ENCODE measurements at regions not wholly inside any gene's neighbourhood (a gene's known extent, or its start where the extent isn't known, plus 50 kb on each side); places are given as distances from the start of the nearest gene placed in this dataset.
"Not testable (repeated sequence)": the region's sequence is repeated elsewhere in the genome, so short reads cannot be mapped to it uniquely, and the experiment has no call there.

DNA sequence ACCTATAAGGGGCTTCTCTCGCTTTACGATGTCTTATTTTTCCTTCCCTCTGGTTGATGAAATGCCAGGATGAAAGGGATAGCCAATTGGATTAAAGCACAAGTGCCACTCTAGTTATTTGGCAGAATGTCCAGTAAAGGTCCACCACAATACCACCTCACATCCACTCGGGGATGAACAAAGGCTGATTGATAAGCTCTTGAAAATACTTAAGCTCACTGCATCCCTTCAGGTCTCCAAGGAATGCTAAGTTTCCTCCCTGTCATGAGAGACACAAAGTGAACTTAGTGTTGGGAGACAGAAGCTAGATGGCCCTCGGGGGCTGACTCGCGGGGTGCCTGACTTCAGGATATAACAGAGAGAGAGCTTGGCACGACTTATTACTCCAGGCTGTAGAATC, 185.9 kb upstream of the ZNF644 start:
- not testable (repeated sequence) for DNase-seq (ENCODE audit: low read depth, low spot score)

DNA sequence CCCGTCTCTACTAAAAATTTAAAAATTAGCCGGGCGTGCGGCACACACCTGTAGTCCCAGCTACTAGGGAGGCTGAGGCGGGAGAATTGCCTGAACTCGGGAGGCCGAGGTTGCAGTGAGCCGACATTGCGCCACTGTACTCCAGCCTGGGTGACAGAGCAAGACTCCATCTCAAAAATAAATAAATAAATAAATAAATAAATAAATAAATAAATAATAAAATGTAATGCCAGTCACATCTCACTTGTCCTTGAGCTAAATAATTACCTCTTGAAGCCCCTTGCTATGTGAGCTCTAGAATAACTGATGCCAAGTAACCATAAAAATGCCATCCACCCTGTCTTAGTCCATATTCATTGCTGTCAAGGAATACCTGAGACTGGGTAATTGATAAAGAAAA, 182.3 kb upstream of the ZNF644 start:
- not testable (repeated sequence) for DNase-seq (ENCODE audit: low read depth, low spot score)

DNA sequence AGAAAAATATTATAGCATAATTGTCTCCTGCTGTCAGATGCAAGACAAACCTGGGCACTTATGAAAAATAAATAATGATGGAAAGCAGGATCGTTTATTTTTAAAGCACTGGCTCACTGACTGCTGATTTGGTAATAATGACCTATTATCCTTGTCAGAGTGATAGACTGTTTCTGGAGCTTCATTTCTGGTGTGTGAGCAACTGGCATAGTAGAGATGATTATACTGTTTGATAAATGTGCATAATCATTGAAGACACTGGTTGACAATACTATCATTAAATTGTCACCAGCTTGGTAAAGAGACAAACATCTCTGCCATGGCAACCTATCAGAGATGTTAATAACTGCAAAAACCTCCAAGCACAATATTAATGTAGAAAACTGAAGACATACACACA, 179.9 kb upstream of the ZNF644 start:
- no peak for DNase-seq (ENCODE audit: low read depth, low spot score)

DNA sequence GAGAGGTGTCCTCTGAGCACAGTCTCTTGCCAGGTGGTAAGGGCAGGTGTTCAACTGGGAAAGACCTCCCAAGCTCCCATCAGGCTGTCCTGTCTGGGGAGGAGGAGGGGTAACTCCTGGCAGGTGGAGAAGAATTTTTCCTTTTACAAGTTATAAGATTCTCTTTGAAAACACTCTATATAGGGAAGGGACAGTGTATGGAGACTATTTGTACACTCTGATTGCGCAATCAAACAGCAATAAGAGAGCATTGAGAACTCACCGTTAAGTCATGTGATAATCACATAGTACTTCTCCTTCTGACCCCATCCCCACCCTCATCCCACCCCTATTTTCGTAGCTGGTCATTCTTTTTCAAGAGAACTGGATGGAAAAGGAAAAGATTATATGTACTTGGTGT, 179.3 kb upstream of the ZNF644 start:
- DNase-seq (ENCODE audit: low read depth, low spot score): no peak

DNA sequence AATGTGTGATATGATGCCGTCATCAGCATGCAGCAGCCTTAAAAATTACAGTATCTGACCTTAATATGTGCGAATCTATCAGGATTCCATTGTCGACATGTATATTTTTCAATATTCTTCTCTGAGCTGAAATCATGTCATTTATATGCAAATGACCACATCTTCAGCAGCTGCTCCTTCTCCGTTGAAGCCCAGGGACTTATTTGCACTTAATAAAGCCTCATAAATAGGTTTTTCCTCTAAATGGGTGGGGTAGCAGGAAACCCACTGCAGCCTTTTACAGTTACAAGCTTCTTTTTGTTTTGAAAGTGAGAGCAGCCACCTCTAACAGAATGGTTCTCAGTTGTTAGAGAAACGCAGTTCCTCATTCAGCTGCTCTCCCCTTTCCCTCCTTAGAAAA, 178.8 kb upstream of the ZNF644 start:
- DNase-seq (ENCODE audit: low read depth, low spot score): no peak

DNA sequence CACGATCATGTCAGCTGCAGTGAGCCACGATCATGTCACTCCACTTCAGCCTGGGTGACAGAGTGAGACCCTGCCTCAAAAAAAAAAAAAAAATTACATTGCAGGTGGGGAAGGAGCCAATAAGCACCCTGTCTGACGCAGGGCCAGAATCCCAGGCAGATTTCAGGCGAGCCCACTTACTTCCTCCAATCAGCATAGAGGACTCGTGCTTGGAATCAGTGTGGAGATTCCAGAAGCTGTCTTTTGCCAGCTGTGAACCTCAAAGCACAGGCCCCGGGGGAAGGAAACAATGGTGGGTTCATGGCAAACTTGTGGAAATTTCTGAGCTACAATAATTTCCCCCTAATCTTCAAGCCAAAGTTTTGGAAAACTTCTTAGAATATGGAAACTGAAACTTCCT, 178.2 kb upstream of the ZNF644 start:
- DNase-seq (ENCODE audit: low read depth, low spot score): no peak

DNA sequence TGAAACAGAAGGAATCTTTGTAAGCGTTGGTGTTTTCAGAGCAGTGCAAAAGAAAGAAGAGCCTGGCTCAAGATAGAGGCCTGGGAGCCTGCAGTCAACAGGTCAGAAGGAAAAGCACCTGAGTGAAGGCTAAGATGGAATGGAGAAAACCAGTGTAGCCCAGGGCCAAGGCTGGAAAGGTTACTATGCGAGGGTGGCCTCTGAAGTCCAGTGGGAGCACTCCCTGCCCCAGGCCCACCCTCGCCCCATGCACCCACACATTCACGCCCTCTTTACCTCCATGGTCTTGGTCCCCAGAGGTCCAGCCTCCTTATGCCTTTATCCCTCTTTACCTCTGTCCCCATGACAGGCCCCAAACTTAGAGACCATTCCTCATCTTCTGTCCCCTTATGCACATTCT, 169.2 kb upstream of the ZNF644 start:
- no peak for DNase-seq (ENCODE audit: low read depth, low spot score)

DNA sequence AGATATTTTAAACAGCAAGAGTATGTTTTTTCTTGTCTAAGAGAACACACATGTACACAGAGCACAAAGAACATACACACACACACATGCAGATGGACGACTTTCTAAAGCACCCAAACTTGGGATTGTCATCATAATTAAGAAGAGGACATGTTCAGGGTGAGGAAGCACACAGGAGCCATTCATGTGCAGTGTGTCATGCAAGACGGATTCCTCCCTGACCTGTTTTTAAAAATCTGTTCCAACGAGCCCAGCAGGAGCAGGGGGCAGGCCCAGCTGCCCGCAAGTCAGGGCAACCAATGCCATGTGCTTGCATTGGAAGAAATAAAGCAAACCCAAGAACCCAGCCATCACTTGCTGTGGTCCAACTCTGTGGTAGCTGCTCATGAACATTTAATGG, 167.3 kb upstream of the ZNF644 start:
- DNase-seq (ENCODE audit: low read depth, low spot score): no peak

DNA sequence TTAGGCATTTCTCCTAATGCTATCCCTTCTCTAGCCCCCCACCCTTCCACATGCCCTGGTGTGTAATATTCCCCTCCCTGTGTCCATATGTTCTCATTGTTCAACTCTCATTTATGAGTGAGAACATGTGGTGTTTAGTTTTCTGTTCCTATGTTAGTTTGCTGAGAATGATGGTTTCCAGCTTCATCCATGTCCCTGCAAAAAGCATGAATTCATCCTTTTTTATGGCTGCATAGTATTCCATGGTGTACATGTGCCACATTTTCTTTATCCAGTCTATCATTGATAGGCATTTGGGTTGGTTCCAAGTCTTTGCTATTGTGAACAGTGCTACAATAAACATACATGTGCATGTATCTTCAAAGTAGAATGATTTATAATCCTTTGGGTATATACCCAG, 161.0 kb upstream of the ZNF644 start:
- DNase-seq (ENCODE audit: low read depth, low spot score): not testable (repeated sequence)

DNA sequence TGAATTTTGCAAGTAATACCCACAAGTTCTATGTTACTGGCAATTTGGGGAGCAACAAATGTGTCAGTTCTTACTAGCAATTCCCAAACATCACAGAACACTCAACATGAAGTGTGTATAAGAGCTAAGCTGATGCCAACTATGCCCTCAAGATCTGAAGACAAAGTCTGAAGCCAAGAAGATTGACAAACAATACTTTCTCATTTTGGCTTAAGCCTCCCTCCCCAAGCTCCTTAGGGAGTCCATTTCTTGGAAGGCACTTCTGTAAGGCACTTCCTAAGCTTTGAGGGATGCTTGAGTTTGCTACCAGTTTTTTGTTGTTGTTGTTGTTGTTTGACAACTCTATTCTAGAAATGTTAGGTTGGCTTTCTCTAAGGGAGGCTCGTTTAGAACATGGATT, 154.4 kb upstream of the ZNF644 start:
- no peak for DNase-seq (ENCODE audit: low read depth, low spot score)

DNA sequence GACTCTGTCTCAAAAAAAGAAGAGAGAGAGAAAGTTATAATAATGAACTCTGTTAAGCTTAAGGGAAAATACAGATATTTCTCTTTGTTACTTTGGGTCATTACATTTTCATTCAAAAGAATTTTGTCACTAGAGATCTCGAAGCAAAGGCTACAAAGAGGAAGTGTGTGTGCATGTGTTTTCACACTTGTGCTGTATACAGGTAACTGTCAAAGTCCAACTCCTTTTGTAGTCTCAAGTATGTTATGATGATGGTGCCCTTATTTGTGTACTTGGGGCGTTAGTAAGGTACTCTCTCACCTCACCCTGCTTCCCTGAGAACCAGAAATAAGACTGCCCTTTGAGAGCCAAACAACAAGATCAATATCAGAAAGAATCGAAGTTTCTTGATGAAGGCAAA, 152.9 kb upstream of the ZNF644 start:
- no peak for DNase-seq (ENCODE audit: low read depth, low spot score)

DNA sequence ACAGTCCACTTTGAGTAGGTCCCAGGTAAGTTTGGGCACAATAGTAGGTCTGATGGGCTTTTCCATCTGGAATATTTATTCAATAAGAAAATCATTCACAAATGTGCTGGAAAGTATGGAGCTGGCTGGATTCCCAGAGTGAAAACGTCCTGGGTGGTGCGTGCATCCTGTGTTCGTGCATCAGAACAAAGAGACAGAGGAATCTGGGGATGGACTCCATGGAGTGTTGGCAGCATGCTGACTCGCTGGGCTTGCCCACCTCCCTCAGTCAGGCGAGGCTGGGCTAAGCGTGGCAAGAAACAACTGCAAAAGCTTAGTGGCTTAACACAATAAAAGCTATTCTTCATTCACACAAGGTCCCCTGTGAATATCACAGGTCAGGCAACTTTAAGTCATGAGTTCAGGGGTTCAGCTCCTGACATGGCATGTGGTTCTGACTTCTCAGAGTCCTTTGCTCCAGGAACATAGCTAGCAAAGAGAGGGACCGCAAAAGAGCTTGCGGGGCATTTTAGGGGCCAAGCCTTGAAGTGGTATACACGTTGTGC, 151.6 kb upstream of the ZNF644 start:
- DNase-seq (ENCODE audit: low read depth, low spot score): no peak

DNA sequence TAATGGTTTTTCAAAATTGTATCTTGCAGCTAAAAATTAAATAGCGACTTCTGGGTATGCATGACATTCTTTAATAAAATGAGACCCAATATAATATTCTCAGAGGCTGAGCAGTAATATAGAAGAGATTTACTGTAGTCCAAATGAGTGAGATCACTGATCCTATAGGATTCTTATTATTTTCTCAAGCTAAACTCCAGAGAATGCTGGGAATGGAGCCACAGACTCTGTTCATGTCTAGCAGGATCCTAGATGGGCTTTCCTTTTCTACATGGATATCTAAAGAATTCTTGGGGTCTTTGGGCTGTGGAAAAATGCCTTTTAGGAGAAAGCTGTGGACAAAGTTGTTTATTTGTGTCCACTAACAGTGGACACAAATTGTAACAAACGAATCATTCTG, 150.7 kb upstream of the ZNF644 start:
- no peak for DNase-seq (ENCODE audit: low read depth, low spot score)

DNA sequence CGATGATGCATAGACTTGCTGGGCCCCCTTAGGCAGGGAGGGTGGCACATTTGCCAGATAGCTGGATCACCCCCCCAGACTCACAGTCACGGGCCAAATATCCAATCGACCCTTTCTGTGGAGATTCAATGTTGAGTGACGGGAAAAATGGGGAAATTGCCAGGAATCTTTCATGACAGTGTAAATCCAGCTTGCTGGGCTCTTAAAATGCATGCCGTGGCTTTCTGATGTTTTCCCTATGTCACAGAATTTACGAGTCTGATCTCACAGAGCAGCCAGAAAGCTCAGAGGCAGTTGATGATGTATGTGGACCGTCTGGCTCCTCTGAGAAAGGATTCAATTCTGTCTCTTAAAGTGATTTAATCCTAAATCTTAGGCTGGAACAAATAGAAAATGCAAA, 150.1 kb upstream of the ZNF644 start:
- DNase-seq (ENCODE audit: low read depth, low spot score): no peak

DNA sequence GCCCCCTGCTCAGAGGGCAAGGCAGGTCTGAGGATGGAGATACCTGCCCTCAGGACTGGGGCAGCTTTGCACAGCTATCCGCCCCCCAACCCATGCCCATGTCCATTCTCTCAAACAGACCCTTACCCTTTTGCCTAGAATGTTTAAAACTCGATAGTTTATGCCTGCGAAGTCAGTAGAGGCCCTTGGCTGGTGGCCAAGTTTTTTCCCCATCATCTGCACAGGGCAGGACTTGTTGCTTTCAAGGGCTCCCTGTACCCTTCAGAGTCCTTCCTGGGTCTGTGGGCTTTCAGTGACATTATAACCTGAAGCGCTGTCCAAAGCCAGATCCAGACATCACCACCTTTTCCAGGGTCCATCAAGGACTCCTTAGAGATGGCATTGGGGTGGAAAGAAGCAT, 148.7 kb upstream of the ZNF644 start:
- DNase-seq (ENCODE audit: low read depth, low spot score): no peak

DNA sequence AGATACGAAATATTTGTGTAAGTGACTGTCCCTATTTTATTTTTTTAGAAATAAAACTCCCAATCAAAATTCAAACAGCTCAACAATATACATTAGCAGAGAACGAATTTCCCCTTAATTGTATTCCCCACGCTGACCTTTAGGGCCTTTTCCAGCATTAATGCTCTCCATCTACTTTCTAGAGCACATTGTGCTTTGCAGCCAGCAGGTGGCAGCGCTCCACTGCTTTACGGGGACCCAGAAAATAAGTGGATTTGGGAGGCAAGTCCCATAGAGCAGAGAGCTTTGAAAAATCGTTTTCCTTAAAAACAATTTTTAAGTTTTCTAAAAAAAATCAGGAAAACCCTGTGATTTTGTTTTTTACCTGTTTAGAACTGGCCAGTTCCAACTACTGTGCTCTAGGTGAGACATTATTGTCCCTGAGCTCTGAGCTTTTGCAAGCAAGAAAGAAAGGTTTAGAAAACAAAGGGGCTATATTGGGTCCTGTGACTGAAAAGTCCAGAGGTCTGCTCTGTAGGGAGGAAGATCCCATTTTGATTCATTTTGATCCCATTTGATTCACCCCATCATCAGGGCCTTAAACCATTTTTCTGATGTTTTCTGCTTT, 144.4 kb upstream of the ZNF644 start:
- DNase-seq (ENCODE audit: low read depth, low spot score): no peak

DNA sequence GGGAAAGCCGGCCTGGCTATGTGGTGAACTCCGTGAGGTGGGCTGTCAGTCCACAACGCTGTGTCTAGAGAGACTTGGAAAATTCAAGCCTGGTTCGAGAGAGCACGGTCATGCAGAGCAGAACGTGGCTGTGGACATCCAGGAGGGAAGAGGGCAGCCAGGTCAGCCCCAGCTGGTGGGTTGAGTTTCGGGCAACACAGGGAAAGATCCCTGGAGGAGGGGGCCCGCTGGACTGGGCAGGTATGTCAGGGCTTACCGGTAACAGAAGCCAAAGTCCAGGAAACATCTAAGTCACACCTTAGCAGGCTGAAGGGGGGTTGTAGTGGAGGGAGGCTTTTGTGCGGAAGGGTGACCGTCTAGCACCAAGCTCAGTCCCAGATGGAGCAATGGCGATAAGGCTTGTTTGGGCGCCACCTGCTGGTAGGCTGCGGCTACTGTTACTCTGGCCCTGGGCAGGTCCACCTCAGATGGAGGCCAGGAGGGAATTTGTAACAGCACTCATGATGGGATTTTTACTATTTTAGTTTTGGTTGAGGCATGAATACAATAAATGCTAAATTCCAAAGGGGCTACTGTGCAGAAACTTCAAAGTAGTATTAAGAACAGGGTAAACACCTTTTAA, 143.3 kb upstream of the ZNF644 start:
- peak; percentile 60 for DNase-seq (ENCODE audit: low read depth, low spot score)

DNA sequence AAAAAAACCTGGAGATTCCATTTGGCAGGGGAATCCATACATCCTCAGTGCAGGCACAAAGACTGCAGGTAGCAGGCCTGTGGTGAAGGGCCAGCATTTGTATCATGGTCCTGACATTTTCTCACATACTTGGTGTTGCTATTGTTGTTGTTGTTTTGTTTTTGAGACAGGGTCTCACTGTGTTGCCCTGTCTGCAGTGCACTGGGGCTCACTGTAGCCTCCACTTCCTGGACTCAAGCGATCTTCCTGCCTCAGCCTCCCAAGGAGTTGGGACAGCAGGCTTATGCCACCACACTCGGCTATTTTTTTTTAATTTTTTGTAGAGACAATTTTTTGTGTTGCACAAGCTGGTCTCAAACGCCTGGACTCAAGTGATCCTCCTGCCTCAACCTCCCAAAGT, 140.8 kb upstream of the ZNF644 start:
- no peak for DNase-seq (ENCODE audit: low read depth, low spot score)

DNA sequence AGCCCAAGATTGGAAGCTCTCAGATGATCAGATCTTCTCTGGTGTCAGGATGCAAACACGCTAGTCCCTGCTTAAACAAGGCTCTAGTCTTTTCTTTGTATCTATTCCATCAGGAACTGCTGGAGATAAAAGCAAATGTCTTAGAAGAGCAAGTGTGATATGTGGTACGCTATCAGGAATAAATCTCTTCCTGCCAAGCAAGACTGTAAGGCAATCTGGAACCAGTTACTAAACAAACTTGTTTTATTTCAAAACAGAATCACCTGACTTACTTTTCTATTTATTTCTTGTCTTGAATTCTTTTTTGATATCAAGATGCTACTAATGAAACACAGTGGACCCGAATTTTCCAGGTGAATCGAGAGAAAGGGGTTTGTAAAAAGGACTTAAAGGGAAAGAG, 139.9 kb upstream of the ZNF644 start:
- DNase-seq (ENCODE audit: low read depth, low spot score): no peak

DNA sequence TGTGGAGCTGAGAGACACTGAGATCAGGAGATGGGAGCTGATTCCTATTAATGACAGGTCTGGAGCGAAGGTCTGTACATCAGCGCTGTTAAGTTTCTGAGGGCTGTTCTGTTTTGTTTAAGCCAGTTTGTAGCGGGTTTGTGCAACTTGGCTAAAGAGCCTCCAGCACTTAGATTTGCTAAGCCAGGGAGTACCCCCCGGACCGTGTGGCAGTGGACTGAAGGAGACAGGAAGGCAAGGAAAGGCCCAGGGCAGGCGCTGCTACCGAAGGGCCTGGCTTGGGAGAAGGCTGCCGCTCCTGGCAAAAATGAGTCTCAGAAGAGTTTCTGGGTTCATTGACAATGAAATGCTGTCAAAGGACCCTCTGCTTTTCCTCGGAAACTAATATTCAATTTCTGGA, 139.3 kb upstream of the ZNF644 start:
- no peak for DNase-seq (ENCODE audit: low read depth, low spot score)

DNA sequence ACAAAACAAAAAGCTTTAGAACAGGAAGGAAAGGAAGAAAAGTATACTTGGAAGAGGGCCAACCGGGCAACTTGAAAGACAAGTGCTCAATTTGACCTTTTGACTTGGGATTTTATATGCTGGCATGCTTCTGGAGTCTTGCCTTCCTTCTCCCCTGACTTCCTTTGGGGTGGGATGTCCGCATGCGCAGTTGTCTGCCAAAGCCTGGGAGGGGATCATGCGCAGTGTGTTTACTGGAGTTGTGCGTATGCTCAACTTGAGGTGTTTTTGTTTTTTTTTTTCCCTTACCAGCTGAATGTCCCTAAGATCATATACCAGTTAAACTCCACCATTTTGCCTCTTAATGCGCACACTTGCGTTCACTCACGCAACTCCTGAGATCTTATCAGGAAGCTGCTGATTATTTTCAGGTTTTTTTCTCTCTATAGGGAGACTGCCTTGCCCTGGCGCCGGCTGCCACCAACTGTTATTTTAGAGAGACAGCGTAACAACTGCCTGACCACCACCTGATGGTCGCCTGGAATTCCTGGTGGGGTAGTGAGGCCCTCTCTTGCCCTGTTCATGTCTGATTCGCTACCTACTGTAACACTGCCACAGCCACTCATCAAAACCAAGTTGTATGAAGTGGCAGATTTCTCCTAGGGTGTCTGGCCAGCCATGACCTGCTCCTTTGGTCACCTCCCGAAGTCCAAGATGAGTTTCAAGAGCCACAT, 138.7 kb upstream of the ZNF644 start:
- DNase-seq (ENCODE audit: low read depth, low spot score): no peak

DNA sequence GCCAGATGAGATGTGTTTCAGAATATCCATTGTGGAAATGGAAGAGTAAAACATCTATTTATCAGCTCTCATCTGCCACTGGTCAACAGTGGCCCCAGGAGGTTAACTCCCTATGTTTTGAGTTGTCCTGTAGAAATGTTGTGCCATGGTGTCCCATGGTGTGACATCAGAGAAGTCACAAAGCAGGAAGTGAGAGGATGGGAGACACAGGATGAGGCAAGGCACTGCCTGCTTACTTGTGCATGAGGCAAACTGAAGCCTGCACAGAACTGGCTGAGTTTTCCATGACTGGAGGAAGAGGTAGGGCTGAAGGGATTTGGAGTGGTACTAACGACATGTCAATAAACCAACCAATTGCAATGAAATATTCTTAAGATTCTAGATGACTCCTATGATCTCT, 131.5 kb upstream of the ZNF644 start:
- no peak for DNase-seq (ENCODE audit: low read depth, low spot score)

DNA sequence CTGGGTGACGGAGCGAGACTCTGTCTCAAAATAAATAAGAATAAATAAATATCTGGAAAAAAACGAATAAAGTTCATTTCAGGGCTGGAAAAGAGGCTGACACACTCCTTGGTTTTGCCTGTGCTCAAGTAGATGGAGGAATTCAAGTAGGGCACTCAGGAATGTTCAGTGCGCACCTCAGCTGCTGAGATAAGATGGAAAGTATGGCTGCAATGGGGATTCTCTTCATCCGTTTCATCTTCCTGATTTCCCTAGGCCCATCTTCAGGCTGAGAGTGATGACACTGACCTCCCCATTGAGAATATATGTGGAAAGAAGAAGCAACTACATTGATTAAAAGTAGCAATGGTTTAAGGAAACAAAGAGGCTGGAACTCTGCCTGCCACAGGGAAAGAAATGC, 130.5 kb upstream of the ZNF644 start:
- DNase-seq (ENCODE audit: low read depth, low spot score): no peak
